NCI-H345 treated with DMSO at 0.1 percent for 48 hours (cell line): ENCODE measurements at regions not wholly inside any gene's neighbourhood (a gene's known extent, or its start where the extent isn't known, plus 50 kb on each side); places are given as distances from the start of the nearest gene placed in this dataset.
"Not testable (repeated sequence)": the region's sequence is repeated elsewhere in the genome, so short reads cannot be mapped to it uniquely, and the experiment has no call there.

Experiments used
- DNase-seq: peaks from one replicate; lab custom pipeline; 2025; ENCODE audit not compliant: unreplicated experiment; lab: John Stamatoyannopoulos, UW

- not testable (repeated sequence) for DNase-seq
Measured at GRCh38 chr4:131883181-131883580, 1265.9 kb upstream of the PCDH10 start.

- not testable (repeated sequence) for DNase-seq
Measured at GRCh38 chr4:131925662-131926061, 1223.4 kb upstream of the PCDH10 start.

GRCh38 chr4:131967646-131968045 lies 1181.4 kb upstream of the PCDH10 start:
- not testable (repeated sequence) for DNase-seq

GRCh38 chr4:131974730-131975129 lies 1174.4 kb upstream of the PCDH10 start:
- no peak for DNase-seq

GRCh38 chr4:131975276-131976132 lies 1173.6 kb upstream of the PCDH10 start:
- not testable (repeated sequence) for DNase-seq

GRCh38 chr4:131976133-131977002 lies 1172.7 kb upstream of the PCDH10 start:
- not testable (repeated sequence) for DNase-seq

- DNase-seq, result no peak
Measured at GRCh38 chr4:131978120-131978519, 1171.0 kb upstream of the PCDH10 start.

- DNase-seq, result no peak
Measured at GRCh38 chr4:131989576-131989975, 1159.5 kb upstream of the PCDH10 start.

- no peak for DNase-seq
Measured at GRCh38 chr4:132001542-132001941, 1147.6 kb upstream of the PCDH10 start.

- DNase-seq, result no peak
Measured at GRCh38 chr4:132003593-132003992, 1145.5 kb upstream of the PCDH10 start.

- no peak for DNase-seq
Measured at GRCh38 chr4:132015321-132015720, 1133.8 kb upstream of the PCDH10 start.

- DNase-seq, result no peak
Measured at GRCh38 chr4:132016703-132017350, 1132.3 kb upstream of the PCDH10 start.

GRCh38 chr4:132026166-132026565 lies 1122.9 kb upstream of the PCDH10 start:
- DNase-seq, result no peak

- DNase-seq, result no peak
Measured at GRCh38 chr4:132026816-132027215, 1122.3 kb upstream of the PCDH10 start.

- DNase-seq, result no peak
Measured at GRCh38 chr4:132056496-132056895, 1092.6 kb upstream of the PCDH10 start.

GRCh38 chr4:132059227-132059626 lies 1089.9 kb upstream of the PCDH10 start:
- no peak for DNase-seq

GRCh38 chr4:132062611-132063239 lies 1086.4 kb upstream of the PCDH10 start:
- DNase-seq, result no peak

- DNase-seq, result no peak
Measured at GRCh38 chr4:132063829-132064228, 1085.3 kb upstream of the PCDH10 start.

GRCh38 chr4:132065940-132066495 lies 1083.1 kb upstream of the PCDH10 start:
- no peak for DNase-seq

GRCh38 chr4:132071815-132072214 lies 1077.3 kb upstream of the PCDH10 start:
- DNase-seq, result no peak

- DNase-seq, result no peak
Measured at GRCh38 chr4:132076829-132077228, 1072.3 kb upstream of the PCDH10 start.
